HepG2 (cell line): ENCODE measurements at regions not wholly inside any gene's neighbourhood (a gene's known extent, or its start where the extent isn't known, plus 50 kb on each side); places are given as distances from the start of the nearest gene placed in this dataset.

Experiments used
- ATAC-seq: fragments of 200-7000 bp; cut with Tn5 transposase; 3 replicates; pipeline ENCODE4 v1.9.1; 2020; ENCODE audit warnings: mild to moderate bottlenecking, moderate library complexity
- BruUV-seq: library from RNA; stranded (reverse); fragments of 400-500 nt; replicated peaks from 2 replicates; lab custom pipeline; 2021; lab: Mats Ljungman, UMichigan
- CTCF ChIA-PET: fragments of 300-600 bp; formaldehyde crosslinking; extraction: SDS; loops from one replicate; lab custom pipeline; 2021; ENCODE audit warnings: low total read pairs, inconsistent platforms, low intra/inter-chr PET ratio; lab: Yijun Ruan, JAX
- POLR2A ChIA-PET: fragments of 350-600 bp; sonication (Branson Sonifier 250); formaldehyde crosslinking; loops from one replicate; lab custom pipeline; 2020; ENCODE audit warnings: antibody characterized with exemption, inconsistent platforms; lab: Yijun Ruan, JAX
- DNase-seq: peaks from one replicate; pipeline ENCODE4 v3.0.0-alpha.2; 2015; ENCODE audit warnings: low spot score
- FAIRE-seq: peaks from 3 replicates; lab custom pipeline; 2011; peaks lifted over from hg19 to GRCh38; lab: Jason Lieb, UNC
- H2AFZ ChIP-seq: one replicate; pipeline ENCODE4 v1.6.1; 2011; ENCODE audit warnings: low read length, inconsistent platforms
- H3K27ac ChIP-seq: fragments of 300-600 bp; 3 replicates; pipeline ENCODE4 v1.8.0; 2011; ENCODE audit warnings: mixed run types, mild to moderate bottlenecking, mixed read lengths, low read length, inconsistent platforms; ENCODE audit not compliant: insufficient read depth; ENCODE audit errors: extremely low read length
- H3K27me3 ChIP-seq, 2 experiments: fragments of 200-600 bp in 1 of 2; 2 replicates in 1 of 2; 3 replicates in 1 of 2; pipeline versions ENCODE4 v1.6.0 to v1.8.0; 2011; ENCODE audit warnings: low read length in 2 of 2, mild to moderate bottlenecking in 2 of 2, moderate library complexity in 2 of 2, inconsistent platforms in 1 of 2; ENCODE audit not compliant: insufficient read depth in 2 of 2, control insufficient read depth in 1 of 2
- H3K36me3 ChIP-seq, 2 experiments: fragments of 200-600 bp in 1 of 2; replicated peaks in 1 of 2; 2 replicates in 1 of 2; 3 replicates in 1 of 2; pipeline versions ENCODE4 v1.5.1 to v1.8.0; 2011; ENCODE audit warnings: low read length in 2 of 2, inconsistent platforms in 1 of 2; ENCODE audit not compliant: insufficient read depth in 2 of 2, control insufficient read depth in 1 of 2
- H3K4me1 ChIP-seq: 2 replicates; pipeline ENCODE4 v1.5.1; 2012; ENCODE audit warnings: low read length, inconsistent platforms; ENCODE audit not compliant: insufficient read depth
- H3K4me2 ChIP-seq: 2 replicates; pipeline ENCODE4 v1.6.0; 2011; ENCODE audit warnings: low read depth, low read length, inconsistent platforms
- H3K4me3 ChIP-seq, 3 experiments: fragments of 200-600 bp in 1 of 3; sonication (generic), shearing (Covaris generic) in 1 of 3; replicated peaks in 1 of 3; 2 replicates each; pipeline ENCODE4 v1.5.1; 2011 to 2016; ENCODE audit warnings: low read length in 3 of 3, inconsistent platforms in 2 of 3, low read depth in 2 of 3, mild to moderate bottlenecking in 2 of 3, control low read depth in 1 of 3, mixed read lengths in 1 of 3; ENCODE audit not compliant: insufficient read depth in 1 of 3
- H3K79me2 ChIP-seq: one replicate; pipeline ENCODE4 v1.6.1; 2011; ENCODE audit warnings: low read length, inconsistent platforms; ENCODE audit not compliant: insufficient read depth
- H3K9ac ChIP-seq: 2 replicates; pipeline ENCODE4 v1.6.0; 2011; ENCODE audit warnings: mild to moderate bottlenecking, low read depth, low read length, inconsistent platforms; ENCODE audit not compliant: insufficient read depth
- H3K9me3 ChIP-seq: 2 replicates; pipeline ENCODE4 v1.5.1; 2012; ENCODE audit warnings: mild to moderate bottlenecking, low read length
- H4K20me1 ChIP-seq: 2 replicates; pipeline ENCODE4 v1.6.0; 2011; ENCODE audit warnings: inconsistent platforms, mild to moderate bottlenecking, low read length, moderate library complexity; ENCODE audit not compliant: insufficient read depth
- HNRNPL ChIP-seq: fragments of 200-400 bp; formaldehyde crosslinking; IDR thresholded peaks from 2 replicates; pipeline ENCODE4 v1.6.1; 2017; ENCODE audit warnings: mild to moderate bottlenecking, low read depth, low read length
- JUNB ChIP-seq: sonication (generic); formaldehyde crosslinking; IDR thresholded peaks from 2 replicates; pipeline ENCODE4 v1.8.0; 2022; ENCODE audit warnings: missing genetic modification reagents, mild to moderate bottlenecking, borderline replicate concordance
- KAT8 ChIP-seq: IDR thresholded peaks from 2 replicates; pipeline ENCODE4 v1.6.1; 2016; ENCODE audit warnings: missing genetic modification reagents, missing compliant biosample characterization
- MIXL1 ChIP-seq: IDR thresholded peaks from 2 replicates; pipeline ENCODE4 v1.6.1; 2016
- PCBP2 ChIP-seq: fragments of 200-400 bp; formaldehyde crosslinking; optimal IDR thresholded peaks from 2 replicates; pipeline ENCODE3; 2018; ENCODE audit warnings: low read length, low read depth; ENCODE audit not compliant: poor library complexity, severe bottlenecking
- RBFOX2 ChIP-seq: fragments of 200-400 bp; formaldehyde crosslinking; IDR thresholded peaks from 2 replicates; pipeline ENCODE4 v1.6.1; 2017; ENCODE audit warnings: low read depth, mild to moderate bottlenecking, low read length
- TEAD3 ChIP-seq: optimal IDR thresholded peaks from 2 replicates; pipeline ENCODE3; 2016; ENCODE audit warnings: borderline replicate concordance
- THYN1 ChIP-seq: sonication (generic); formaldehyde crosslinking; IDR thresholded peaks from 2 replicates; pipeline ENCODE4 v1.8.1; 2023; ENCODE audit warnings: low read depth, mild to moderate bottlenecking, moderate library complexity, missing genetic modification reagents, borderline replicate concordance
- ZNF274 ChIP-seq: sonication (generic); formaldehyde crosslinking; IDR thresholded peaks from 2 replicates; pipeline ENCODE4 v1.5.1; 2020; ENCODE audit warnings: mild to moderate bottlenecking, missing genetic modification reagents
- ZNF775 ChIP-seq: sonication (generic); formaldehyde crosslinking; IDR thresholded peaks from 2 replicates; pipeline ENCODE4 v1.4.0; 2020; ENCODE audit warnings: missing genetic modification reagents, mild to moderate bottlenecking, moderate library complexity, borderline replicate concordance
- WGBS: methylation state at CpG from one replicate; pipeline ENCODE4 v1.1.6; 2017; ENCODE audit warnings: low lambda C conversion rate; 5-methylcytosine and 5-hydroxymethylcytosine counted together
- in situ Hi-C: cut with HindIII; loops from 2 replicates; pipeline ENCODE4 v1.10.0; 2017; ENCODE audit warnings: low pct_unique_long_range_greater_than_20kb; ENCODE audit not compliant: extremely low pct_ligation_motif_present
- intact Hi-C: fragments of 100-400 bp; cut with micrococcal nuclease; formaldehyde crosslinking; loops from one replicate; pipeline ENCODE4 v1.10.0; 2022; ENCODE audit not compliant: unreplicated experiment
- TF ChIP-seq, protein P1 (sequence below): sonication (generic); formaldehyde crosslinking; IDR thresholded peaks from one replicate; pipeline ENCODE4 v1.5.1; 2020; ENCODE audit warnings: mild to moderate bottlenecking, missing genetic modification reagents; ENCODE audit errors: not compliant biosample characterization
- TF ChIP-seq, protein P2 (sequence below): sonication (generic); formaldehyde crosslinking; IDR thresholded peaks from 2 replicates; pipeline ENCODE4 v1.5.1; 2020; ENCODE audit warnings: missing genetic modification reagents, mild to moderate bottlenecking, borderline replicate concordance
- TF ChIP-seq, protein P3 (sequence below): sonication (generic); formaldehyde crosslinking; IDR thresholded peaks from 2 replicates; pipeline ENCODE4 v1.4.0; 2020; ENCODE audit warnings: low read depth, mild to moderate bottlenecking, missing genetic modification reagents

DNA sequence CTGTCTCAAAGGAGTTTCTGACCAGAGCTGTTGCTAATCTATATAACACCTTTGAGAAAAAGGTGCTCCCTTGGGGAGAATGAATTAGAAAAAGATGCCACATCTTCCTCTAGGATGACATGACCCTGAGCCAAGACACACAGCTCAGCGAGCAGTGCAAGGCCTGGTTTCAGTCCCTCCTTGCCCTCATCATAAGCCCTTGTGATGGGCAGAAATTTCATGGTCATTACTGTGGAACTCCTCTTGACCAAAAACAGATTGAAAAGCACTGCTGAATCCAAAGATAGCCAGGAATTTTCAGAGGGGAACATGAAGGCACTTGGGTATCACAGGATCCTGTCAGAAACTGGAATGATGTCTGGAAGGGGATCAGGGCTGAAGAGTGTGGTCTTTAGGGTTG is 74.1 kb upstream of the IRX6 start:
- Histone ChIP-seq H3K9me3 (no peaks in the 10 kb centered on the region), H4K20me1 (no peaks in the 10 kb centered on the region), H3K4me2 (no peak overlapping the region), H3K9ac (no peak overlapping the region), H3K4me3 (no peak overlapping the region), H3K27me3 (no peaks in the 10 kb centered on the region; a peak in 1 of 5 replicates), H3K27ac (no peak overlapping the region), H3K4me1 (no peaks in the 10 kb centered on the region), H3K36me3 (no peaks in the 10 kb centered on the region), H2AFZ (no peak overlapping the region), H3K79me2 (no peaks in the 10 kb centered on the region)
- POLR2A ChIA-PET: no interaction called here
- CTCF ChIA-PET: no interaction called here
- intact Hi-C loops: no loop called here
- no TSS peak for BruUV-seq
- in situ Hi-C loops: loop anchor here (10.0 to 25.0 kb wide), 2 partner anchors 1313 to 1705 kb away; no protein-coding TSS in a partner anchor
- ATAC-seq (no peak), FAIRE-seq (no peak), DNase-seq (no peak)
- WGBS: 0% methylated on average over 1 of the region's 1 CpG
- TF ChIP-seq PCBP2 (no peak), ZNF775 (CRISPR knock-in tag) (no peak), JUNB (no peak), THYN1 (CRISPR knock-in tag) (no peak), MIXL1 (CRISPR knock-in tag) (no peak), KAT8 (CRISPR knock-in tag) (no peak), ZNF274 (CRISPR knock-in tag) (no peak), RBFOX2 (no peak), HNRNPL (no peak), TEAD3 (CRISPR knock-in tag) (no peak)
- TF ChIP-seq, protein P1, sequence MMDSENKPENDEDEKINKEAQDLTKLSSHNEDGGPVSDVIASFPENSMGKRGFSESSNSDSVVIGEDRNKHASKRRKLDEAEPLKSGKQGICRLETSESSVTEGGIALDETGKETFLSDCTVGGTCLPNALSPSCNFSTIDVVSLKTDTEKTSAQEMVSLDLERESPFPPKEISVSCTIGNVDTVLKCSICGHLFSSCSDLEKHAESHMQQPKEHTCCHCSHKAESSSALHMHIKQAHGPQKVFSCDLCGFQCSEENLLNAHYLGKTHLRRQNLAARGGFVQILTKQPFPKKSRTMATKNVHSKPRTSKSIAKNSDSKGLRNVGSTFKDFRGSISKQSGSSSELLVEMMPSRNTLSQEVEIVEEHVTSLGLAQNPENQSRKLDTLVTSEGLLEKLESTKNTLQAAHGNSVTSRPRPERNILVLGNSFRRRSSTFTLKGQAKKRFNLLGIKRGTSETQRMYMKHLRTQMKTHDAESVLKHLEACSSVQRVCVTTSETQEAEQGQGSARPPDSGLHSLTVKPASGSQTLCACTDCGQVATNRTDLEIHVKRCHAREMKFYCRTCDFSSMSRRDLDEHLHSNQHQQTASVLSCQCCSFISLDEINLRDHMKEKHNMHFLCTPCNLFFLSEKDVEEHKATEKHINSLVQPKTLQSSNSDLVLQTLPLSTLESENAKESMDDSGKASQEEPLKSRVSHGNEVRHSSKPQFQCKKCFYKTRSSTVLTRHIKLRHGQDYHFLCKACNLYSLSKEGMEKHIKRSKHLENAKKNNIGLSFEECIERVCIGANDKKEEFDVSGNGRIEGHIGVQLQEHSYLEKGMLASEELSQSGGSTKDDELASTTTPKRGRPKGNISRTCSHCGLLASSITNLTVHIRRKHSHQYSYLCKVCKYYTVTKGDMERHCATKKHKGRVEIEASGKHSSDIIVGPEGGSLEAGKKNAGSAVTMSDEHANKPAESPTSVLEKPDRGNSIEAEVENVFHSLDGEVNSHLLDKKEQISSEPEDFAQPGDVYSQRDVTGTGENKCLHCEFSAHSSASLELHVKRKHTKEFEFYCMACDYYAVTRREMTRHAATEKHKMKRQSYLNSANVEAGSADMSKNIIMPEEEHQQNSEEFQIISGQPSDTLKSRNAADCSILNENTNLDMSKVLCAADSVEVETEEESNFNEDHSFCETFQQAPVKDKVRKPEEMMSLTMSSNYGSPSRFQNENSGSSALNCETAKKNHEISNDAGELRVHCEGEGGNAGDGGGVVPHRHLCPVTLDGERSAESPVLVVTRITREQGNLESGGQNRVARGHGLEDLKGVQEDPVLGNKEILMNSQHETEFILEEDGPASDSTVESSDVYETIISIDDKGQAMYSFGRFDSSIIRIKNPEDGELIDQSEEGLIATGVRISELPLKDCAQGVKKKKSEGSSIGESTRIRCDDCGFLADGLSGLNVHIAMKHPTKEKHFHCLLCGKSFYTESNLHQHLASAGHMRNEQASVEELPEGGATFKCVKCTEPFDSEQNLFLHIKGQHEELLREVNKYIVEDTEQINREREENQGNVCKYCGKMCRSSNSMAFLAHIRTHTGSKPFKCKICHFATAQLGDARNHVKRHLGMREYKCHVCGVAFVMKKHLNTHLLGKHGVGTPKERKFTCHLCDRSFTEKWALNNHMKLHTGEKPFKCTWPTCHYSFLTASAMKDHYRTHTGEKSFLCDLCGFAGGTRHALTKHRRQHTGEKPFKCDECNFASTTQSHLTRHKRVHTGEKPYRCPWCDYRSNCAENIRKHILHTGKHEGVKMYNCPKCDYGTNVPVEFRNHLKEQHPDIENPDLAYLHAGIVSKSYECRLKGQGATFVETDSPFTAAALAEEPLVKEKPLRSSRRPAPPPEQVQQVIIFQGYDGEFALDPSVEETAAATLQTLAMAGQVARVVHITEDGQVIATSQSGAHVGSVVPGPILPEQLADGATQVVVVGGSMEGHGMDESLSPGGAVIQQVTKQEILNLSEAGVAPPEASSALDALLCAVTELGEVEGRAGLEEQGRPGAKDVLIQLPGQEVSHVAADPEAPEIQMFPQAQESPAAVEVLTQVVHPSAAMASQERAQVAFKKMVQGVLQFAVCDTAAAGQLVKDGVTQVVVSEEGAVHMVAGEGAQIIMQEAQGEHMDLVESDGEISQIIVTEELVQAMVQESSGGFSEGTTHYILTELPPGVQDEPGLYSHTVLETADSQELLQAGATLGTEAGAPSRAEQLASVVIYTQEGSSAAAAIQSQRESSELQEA (CRISPR knock-in tag): no peak
- TF ChIP-seq, protein P2, sequence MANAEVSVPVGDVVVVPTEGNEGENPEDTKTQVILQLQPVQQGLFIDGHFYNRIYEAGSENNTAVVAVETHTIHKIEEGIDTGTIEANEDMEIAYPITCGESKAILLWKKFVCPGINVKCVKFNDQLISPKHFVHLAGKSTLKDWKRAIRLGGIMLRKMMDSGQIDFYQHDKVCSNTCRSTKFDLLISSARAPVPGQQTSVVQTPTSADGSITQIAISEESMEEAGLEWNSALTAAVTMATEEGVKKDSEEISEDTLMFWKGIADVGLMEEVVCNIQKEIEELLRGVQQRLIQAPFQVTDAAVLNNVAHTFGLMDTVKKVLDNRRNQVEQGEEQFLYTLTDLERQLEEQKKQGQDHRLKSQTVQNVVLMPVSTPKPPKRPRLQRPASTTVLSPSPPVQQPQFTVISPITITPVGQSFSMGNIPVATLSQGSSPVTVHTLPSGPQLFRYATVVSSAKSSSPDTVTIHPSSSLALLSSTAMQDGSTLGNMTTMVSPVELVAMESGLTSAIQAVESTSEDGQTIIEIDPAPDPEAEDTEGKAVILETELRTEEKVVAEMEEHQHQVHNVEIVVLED (CRISPR knock-in tag): no peak
- TF ChIP-seq, protein P3, sequence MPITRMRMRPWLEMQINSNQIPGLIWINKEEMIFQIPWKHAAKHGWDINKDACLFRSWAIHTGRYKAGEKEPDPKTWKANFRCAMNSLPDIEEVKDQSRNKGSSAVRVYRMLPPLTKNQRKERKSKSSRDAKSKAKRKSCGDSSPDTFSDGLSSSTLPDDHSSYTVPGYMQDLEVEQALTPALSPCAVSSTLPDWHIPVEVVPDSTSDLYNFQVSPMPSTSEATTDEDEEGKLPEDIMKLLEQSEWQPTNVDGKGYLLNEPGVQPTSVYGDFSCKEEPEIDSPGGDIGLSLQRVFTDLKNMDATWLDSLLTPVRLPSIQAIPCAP (CRISPR knock-in tag): no peak
